ENCODE measurements at regions not wholly inside any gene's neighbourhood (a gene's known extent, or its start where the extent isn't known, plus 50 kb on each side); places are given as distances from the start of the nearest gene placed in this dataset.
A peak's percentile ranks its signal among the peaks of the same experiment; 100 is the strongest.

- peaks cover 2% of the 10 kb centered on the region for H3K4me1 Mint-ChIP-seq
- H3K9me3 Mint-ChIP-seq, result peaks cover 12% of the 10 kb centered on the region
- Histone ChIP-seq H3K4me3 (ENCODE audit: low read length) (no peak overlapping the region), H3K9me3 (ENCODE audit: control insufficient read depth, low read length) (peaks cover 17% of the 10 kb centered on the region), H3K4me1 (ENCODE audit: control insufficient read depth, insufficient read depth, low read length) (no peaks in the 10 kb centered on the region), H3K9ac (ENCODE audit: extremely low read depth, low read length, poor library complexity, severe bottlenecking) (no peak overlapping the region), H3K27me3 (ENCODE audit: control insufficient read depth, insufficient read depth, low read length, poor library complexity, severe bottlenecking) (no peaks in the 10 kb centered on the region), H3K36me3 (ENCODE audit: control insufficient read depth, insufficient read depth, low read length) (no peaks in the 10 kb centered on the region), H3K27ac (ENCODE audit: low read depth, low read length) (no peak overlapping the region)
- no peak for DNase-seq
- H3K27me3 Mint-ChIP-seq (ENCODE audit: insufficient read depth), result no peaks in the 10 kb centered on the region
- no peaks in the 10 kb centered on the region for H3K36me3 Mint-ChIP-seq (ENCODE audit: low read depth)
- no peak overlapping the region for H3K4me3 Mint-ChIP-seq
- 82 to 93% methylated on average over 1 to 8 of the region's 8 CpGs for whole genome bisulfite sequencing, 2 experiments (ENCODE audit: insufficient coverage in 1 of 2, insufficient read length in 1 of 2)
- peak; percentile 41 for TF ChIP-seq CTCF (conservative IDR thresholded peaks at IDR 0.05)
- no peak overlapping the region for H3K27ac Mint-ChIP-seq
Measured at GRCh38 chr4:106522839-106523238, 154.3 kb upstream of the GIMD1 start.

GRCh38 chr4:106512706-106513105 is 144.1 kb upstream of the GIMD1 start:
- Mint-ChIP-seq H3K4me1 (peaks cover 3% of the 10 kb centered on the region), H3K27me3 (ENCODE audit: insufficient read depth) (no peaks in the 10 kb centered on the region), H3K9me3 (no peaks in the 10 kb centered on the region), H3K27ac (no peak overlapping the region), H3K4me3 (no peak overlapping the region), H3K36me3 (ENCODE audit: low read depth) (no peaks in the 10 kb centered on the region)
- no peak for TF ChIP-seq CTCF (conservative IDR thresholded peaks at IDR 0.05)
- Histone ChIP-seq H3K27me3 (ENCODE audit: control insufficient read depth, insufficient read depth, low read length, poor library complexity, severe bottlenecking) (no peaks in the 10 kb centered on the region), H3K9ac (ENCODE audit: extremely low read depth, low read length, poor library complexity, severe bottlenecking) (no peak overlapping the region), H3K4me3 (ENCODE audit: low read length) (no peak overlapping the region), H3K4me1 (ENCODE audit: control insufficient read depth, insufficient read depth, low read length) (no peaks in the 10 kb centered on the region), H3K9me3 (ENCODE audit: control insufficient read depth, low read length) (no peaks in the 10 kb centered on the region), H3K36me3 (ENCODE audit: control insufficient read depth, insufficient read depth, low read length) (no peaks in the 10 kb centered on the region), H3K27ac (ENCODE audit: low read depth, low read length) (no peak overlapping the region)
- WGBS, 2 experiments (ENCODE audit: insufficient coverage in 1 of 2, insufficient read length in 1 of 2), result 100% methylated on average over 1 of the region's 2 CpGs; no CpG with 5 or more reads in 1 of the 2 experiments
- DNase-seq, result no peak

- TF ChIP-seq CTCF (conservative IDR thresholded peaks at IDR 0.05), result no peak
- no peaks in the 10 kb centered on the region for H3K27me3 Mint-ChIP-seq (ENCODE audit: insufficient read depth)
- 96 to 100% methylated on average over 2 to 3 of the region's 3 CpGs for WGBS, 2 experiments (ENCODE audit: insufficient coverage in 1 of 2, insufficient read length in 1 of 2)
- H3K9me3 Mint-ChIP-seq, result no peaks in the 10 kb centered on the region
- Histone ChIP-seq H3K4me3 (ENCODE audit: low read length) (no peak overlapping the region), H3K9me3 (ENCODE audit: control insufficient read depth, low read length) (no peaks in the 10 kb centered on the region), H3K4me1 (ENCODE audit: control insufficient read depth, insufficient read depth, low read length) (no peaks in the 10 kb centered on the region), H3K27me3 (ENCODE audit: control insufficient read depth, insufficient read depth, low read length, poor library complexity, severe bottlenecking) (no peaks in the 10 kb centered on the region), H3K36me3 (ENCODE audit: control insufficient read depth, insufficient read depth, low read length) (no peaks in the 10 kb centered on the region), H3K9ac (ENCODE audit: extremely low read depth, low read length, poor library complexity, severe bottlenecking) (no peak overlapping the region), H3K27ac (ENCODE audit: low read depth, low read length) (no peak overlapping the region)
- no peak for DNase-seq
- H3K4me3 Mint-ChIP-seq, result no peak overlapping the region
- no peaks in the 10 kb centered on the region for H3K4me1 Mint-ChIP-seq
- H3K27ac Mint-ChIP-seq, result no peak overlapping the region
- no peaks in the 10 kb centered on the region for H3K36me3 Mint-ChIP-seq (ENCODE audit: low read depth)
Measured at GRCh38 chr4:106507440-106507839, 138.9 kb upstream of the GIMD1 start.

Measured in endodermal cell (in vitro differentiated cells).